ENCODE measurements at regions not wholly inside any gene's neighbourhood (a gene's known extent, or its start where the extent isn't known, plus 50 kb on each side); places are given as distances from the start of the nearest gene placed in this dataset.

DNA sequence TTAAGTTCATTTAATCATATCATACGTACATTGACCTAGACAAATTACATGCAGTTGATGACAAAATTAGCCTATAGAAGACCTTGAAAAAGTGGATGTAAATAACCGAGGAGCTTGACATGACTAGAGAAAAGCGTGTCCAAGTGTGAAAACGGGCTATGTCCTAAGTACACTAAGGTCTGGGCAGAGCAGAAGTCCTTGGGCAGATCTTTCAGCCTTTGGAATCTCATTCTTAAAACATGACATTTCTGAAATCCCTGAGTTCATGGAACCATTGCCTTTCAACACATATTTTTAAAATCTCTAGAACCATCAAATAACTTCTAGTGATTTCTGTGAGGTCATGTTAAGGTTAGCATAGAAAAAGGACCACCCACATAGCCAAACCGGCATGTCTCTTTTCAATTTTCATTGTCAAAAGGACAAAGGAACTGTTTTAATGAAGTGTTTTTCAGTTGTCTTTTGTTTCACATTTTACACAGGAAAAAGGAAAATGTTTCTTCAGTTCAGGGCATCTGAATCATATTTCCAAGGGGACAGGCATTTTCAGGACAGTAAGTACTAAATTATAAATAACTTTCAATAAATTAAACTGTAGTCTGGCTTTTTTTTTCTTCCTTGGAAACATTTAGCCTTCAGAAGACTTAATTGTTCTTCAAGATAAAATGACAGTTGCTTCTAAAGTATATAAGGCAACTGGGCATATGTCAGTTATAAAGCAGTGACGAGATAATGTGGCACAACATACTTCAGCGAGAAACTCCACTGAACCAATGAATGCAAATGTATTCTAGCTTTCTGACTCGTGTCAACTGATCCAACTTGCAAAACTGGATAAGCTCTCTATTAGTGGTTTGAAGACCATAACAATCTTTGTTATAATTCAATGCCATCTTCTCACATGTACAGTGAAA lies 416.8 kb downstream of the NFIB start:
- no peaks in the 10 kb centered on the region for H3K9me3 ChIP-seq (ENCODE audit: control insufficient read depth in 1 of 2, low read length in 2 of 2)
- peaks cover 0 to 8% of the 10 kb centered on the region in 2 donors for H3K4me1 ChIP-seq (ENCODE audit: control insufficient read depth in 1 of 2, insufficient read depth in 2 of 2, low read length in 2 of 2)
- H3K27ac ChIP-seq (ENCODE audit: low read length), result no peak overlapping the region
- no peak overlapping the region for H3K4me3 ChIP-seq (ENCODE audit: low read depth in 1 of 2, low read length in 2 of 2)
- H3K27me3 ChIP-seq (ENCODE audit: low read depth, low read length), result no peaks in the 10 kb centered on the region
- H3K36me3 ChIP-seq (ENCODE audit: control insufficient read depth in 1 of 2, insufficient read depth in 2 of 2, low read length in 2 of 2), result no peaks in the 10 kb centered on the region

DNA sequence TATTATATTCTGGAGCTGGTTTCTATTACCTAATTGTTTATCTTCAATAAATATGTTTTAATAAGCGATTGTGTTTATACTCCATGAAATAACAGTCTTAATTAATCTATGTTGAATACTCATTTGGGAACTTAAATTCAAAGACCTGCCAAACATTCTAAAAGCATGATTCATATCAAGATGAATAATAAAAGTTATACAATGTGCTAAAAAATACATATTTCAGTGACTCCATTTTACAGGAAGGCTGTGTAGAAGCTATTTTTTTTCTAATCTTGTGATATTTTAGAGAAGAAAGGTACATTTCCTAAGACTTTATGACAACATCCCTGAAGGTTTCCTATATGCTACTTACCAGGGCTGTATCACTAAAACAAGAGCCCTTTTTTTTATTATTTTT lies 417.9 kb downstream of the NFIB start:
- Histone ChIP-seq H3K4me1 (ENCODE audit: control insufficient read depth in 1 of 2, insufficient read depth in 2 of 2, low read length in 2 of 2) (peaks cover 0 to 8% of the 10 kb centered on the region in 2 donors), H3K27ac (ENCODE audit: low read length) (no peak overlapping the region), H3K4me3 (ENCODE audit: low read depth in 1 of 2, low read length in 2 of 2) (no peak overlapping the region), H3K27me3 (ENCODE audit: low read depth, low read length) (no peaks in the 10 kb centered on the region), H3K36me3 (ENCODE audit: control insufficient read depth in 1 of 2, insufficient read depth in 2 of 2, low read length in 2 of 2) (no peaks in the 10 kb centered on the region), H3K9me3 (ENCODE audit: control insufficient read depth in 1 of 2, low read length in 2 of 2) (no peaks in the 10 kb centered on the region)

DNA sequence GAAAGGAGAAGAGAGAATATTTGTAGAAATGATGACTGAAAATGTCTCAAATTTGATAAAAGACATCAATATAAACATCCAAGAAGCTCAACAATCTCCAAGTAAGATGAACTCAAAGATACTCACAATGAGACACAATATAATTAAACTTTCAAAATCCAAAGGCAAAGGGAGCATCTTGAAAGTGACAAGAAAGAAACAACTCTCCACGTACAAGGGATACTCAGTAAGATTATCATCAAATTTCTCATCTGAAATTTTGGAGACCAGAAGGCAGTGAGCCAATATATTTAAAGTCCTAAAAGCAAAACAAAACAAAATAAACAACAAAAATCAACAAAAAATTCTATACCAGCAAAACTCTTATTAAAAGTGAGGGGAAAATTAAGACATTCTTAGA lies 428.7 kb downstream of the NFIB start:
- H3K4me3 ChIP-seq (ENCODE audit: low read depth in 1 of 2, low read length in 2 of 2), result no peak overlapping the region
- no peaks in the 10 kb centered on the region for H3K4me1 ChIP-seq (ENCODE audit: control insufficient read depth in 1 of 2, insufficient read depth in 2 of 2, low read length in 2 of 2)
- H3K27ac ChIP-seq (ENCODE audit: low read length), result no peak overlapping the region
- H3K9me3 ChIP-seq (ENCODE audit: control insufficient read depth in 1 of 2, low read length in 2 of 2), result no peaks in the 10 kb centered on the region
- H3K36me3 ChIP-seq (ENCODE audit: control insufficient read depth in 1 of 2, insufficient read depth in 2 of 2, low read length in 2 of 2), result no peaks in the 10 kb centered on the region
- H3K27me3 ChIP-seq (ENCODE audit: low read depth, low read length), result no peaks in the 10 kb centered on the region

GRCh38 chr9:13879981-13880380 lies 434.0 kb downstream of the NFIB start:
- no peak overlapping the region for H3K27ac ChIP-seq (ENCODE audit: low read length)
- H3K4me1 ChIP-seq (ENCODE audit: control insufficient read depth in 1 of 2, insufficient read depth in 2 of 2, low read length in 2 of 2), result no peaks in the 10 kb centered on the region
- no peaks in the 10 kb centered on the region for H3K27me3 ChIP-seq (ENCODE audit: low read depth, low read length)
- H3K9me3 ChIP-seq (ENCODE audit: control insufficient read depth in 1 of 2, low read length in 2 of 2), result no peaks in the 10 kb centered on the region
- no peaks in the 10 kb centered on the region for H3K36me3 ChIP-seq (ENCODE audit: control insufficient read depth in 1 of 2, insufficient read depth in 2 of 2, low read length in 2 of 2)
- no peak overlapping the region for H3K4me3 ChIP-seq (ENCODE audit: low read depth in 1 of 2, low read length in 2 of 2)

GRCh38 chr9:13879011-13879410 lies 434.9 kb downstream of the NFIB start:
- H3K9me3 ChIP-seq (ENCODE audit: control insufficient read depth in 1 of 2, low read length in 2 of 2), result no peaks in the 10 kb centered on the region
- H3K27ac ChIP-seq (ENCODE audit: low read length), result no peak overlapping the region
- no peaks in the 10 kb centered on the region for H3K27me3 ChIP-seq (ENCODE audit: low read depth, low read length)
- no peaks in the 10 kb centered on the region for H3K4me1 ChIP-seq (ENCODE audit: control insufficient read depth in 1 of 2, insufficient read depth in 2 of 2, low read length in 2 of 2)
- H3K36me3 ChIP-seq (ENCODE audit: control insufficient read depth in 1 of 2, insufficient read depth in 2 of 2, low read length in 2 of 2), result no peaks in the 10 kb centered on the region
- H3K4me3 ChIP-seq (ENCODE audit: low read depth in 1 of 2, low read length in 2 of 2), result no peak overlapping the region

DNA sequence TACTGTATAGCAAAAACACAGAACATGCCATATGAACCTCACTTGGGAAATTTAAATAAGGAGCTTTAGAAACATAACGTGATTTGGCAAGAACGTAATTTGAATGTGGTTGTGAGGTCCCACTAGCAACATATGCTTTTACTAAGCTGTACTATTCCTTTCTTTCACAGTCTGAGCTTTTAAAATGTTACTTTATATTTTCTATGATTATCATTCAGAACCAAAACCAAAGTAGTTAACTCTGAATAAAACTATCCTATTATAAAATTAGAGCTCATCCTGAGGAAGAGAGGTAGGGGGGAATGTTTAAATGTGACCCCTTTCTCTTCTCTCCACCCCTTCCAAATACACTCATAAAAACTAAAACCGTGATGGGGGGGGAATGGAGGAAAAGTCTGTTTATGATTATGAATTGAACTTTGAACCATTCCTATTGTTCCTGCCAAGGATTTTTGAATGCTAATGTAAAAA lies 435.7 kb downstream of the NFIB start:
- Histone ChIP-seq H3K9me3 (ENCODE audit: control insufficient read depth in 1 of 2, low read length in 2 of 2) (no peaks in the 10 kb centered on the region), H3K36me3 (ENCODE audit: control insufficient read depth in 1 of 2, insufficient read depth in 2 of 2, low read length in 2 of 2) (no peaks in the 10 kb centered on the region), H3K27ac (ENCODE audit: low read length) (no peak overlapping the region), H3K4me3 (ENCODE audit: low read depth in 1 of 2, low read length in 2 of 2) (no peak overlapping the region), H3K27me3 (ENCODE audit: low read depth, low read length) (no peaks in the 10 kb centered on the region), H3K4me1 (ENCODE audit: control insufficient read depth in 1 of 2, insufficient read depth in 2 of 2, low read length in 2 of 2) (no peaks in the 10 kb centered on the region)

GRCh38 chr9:13876741-13877140 lies 437.2 kb downstream of the NFIB start:
- H3K4me3 ChIP-seq (ENCODE audit: low read depth in 1 of 2, low read length in 2 of 2), result no peak overlapping the region
- H3K27ac ChIP-seq (ENCODE audit: low read length), result no peak overlapping the region
- H3K27me3 ChIP-seq (ENCODE audit: low read depth, low read length), result no peaks in the 10 kb centered on the region
- H3K9me3 ChIP-seq (ENCODE audit: control insufficient read depth in 1 of 2, low read length in 2 of 2), result no peaks in the 10 kb centered on the region
- no peaks in the 10 kb centered on the region for H3K36me3 ChIP-seq (ENCODE audit: control insufficient read depth in 1 of 2, insufficient read depth in 2 of 2, low read length in 2 of 2)
- H3K4me1 ChIP-seq (ENCODE audit: control insufficient read depth in 1 of 2, insufficient read depth in 2 of 2, low read length in 2 of 2), result no peaks in the 10 kb centered on the region

DNA sequence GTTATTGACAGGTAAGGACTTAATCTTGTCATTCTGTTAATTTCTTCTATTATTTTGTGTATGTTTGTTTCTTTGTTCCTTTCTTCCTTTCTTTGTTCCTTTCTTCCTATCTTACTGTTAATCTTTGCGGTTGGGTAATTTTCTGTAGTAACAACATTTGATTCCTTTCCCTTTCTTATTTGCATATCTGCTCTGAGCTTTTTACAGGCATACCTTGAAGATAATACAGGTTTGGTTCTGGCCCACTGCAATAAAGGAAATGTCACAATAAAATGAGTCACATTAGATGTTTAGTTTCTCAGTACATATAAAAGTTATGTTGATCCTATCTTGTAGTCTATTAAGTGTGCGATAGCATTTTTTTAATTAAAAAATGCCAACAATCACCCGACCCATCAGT lies 440.7 kb downstream of the NFIB start:
- Histone ChIP-seq H3K27ac (ENCODE audit: low read length) (no peak overlapping the region), H3K9me3 (ENCODE audit: control insufficient read depth in 1 of 2, low read length in 2 of 2) (no peaks in the 10 kb centered on the region), H3K27me3 (ENCODE audit: low read depth, low read length) (no peaks in the 10 kb centered on the region), H3K4me3 (ENCODE audit: low read depth in 1 of 2, low read length in 2 of 2) (no peak overlapping the region), H3K36me3 (ENCODE audit: control insufficient read depth in 1 of 2, insufficient read depth in 2 of 2, low read length in 2 of 2) (no peaks in the 10 kb centered on the region), H3K4me1 (ENCODE audit: control insufficient read depth in 1 of 2, insufficient read depth in 2 of 2, low read length in 2 of 2) (no peaks in the 10 kb centered on the region)

DNA sequence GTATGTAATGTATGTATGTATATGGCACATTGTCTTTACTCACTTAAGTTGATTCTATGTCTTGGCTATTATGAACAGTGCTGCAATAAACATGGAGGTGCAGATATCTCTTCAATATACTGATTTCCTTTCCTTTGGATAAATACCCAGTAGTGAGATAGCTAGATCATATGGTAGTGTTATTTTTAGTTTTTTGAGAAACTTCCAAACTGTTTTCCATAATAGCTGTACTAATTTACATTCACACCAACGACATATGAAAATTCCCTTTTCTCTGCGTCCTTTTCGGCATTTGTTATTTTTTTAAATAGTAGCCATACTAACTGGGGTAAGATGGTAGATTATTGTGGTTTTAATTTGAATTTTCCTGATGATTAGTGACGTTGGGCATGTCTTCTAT lies 445.6 kb downstream of the NFIB start:
- Histone ChIP-seq H3K36me3 (ENCODE audit: control insufficient read depth in 1 of 2, insufficient read depth in 2 of 2, low read length in 2 of 2) (no peaks in the 10 kb centered on the region), H3K9me3 (ENCODE audit: control insufficient read depth in 1 of 2, low read length in 2 of 2) (no peaks in the 10 kb centered on the region), H3K4me3 (ENCODE audit: low read depth in 1 of 2, low read length in 2 of 2) (no peak overlapping the region), H3K27ac (ENCODE audit: low read length) (no peak overlapping the region), H3K4me1 (ENCODE audit: control insufficient read depth in 1 of 2, insufficient read depth in 2 of 2, low read length in 2 of 2) (peaks cover 0 to 6% of the 10 kb centered on the region in 2 donors), H3K27me3 (ENCODE audit: low read depth, low read length) (no peaks in the 10 kb centered on the region)

- Histone ChIP-seq H3K9me3 (ENCODE audit: control insufficient read depth in 1 of 2, low read length in 2 of 2) (no peaks in the 10 kb centered on the region), H3K4me3 (ENCODE audit: low read depth in 1 of 2, low read length in 2 of 2) (no peak overlapping the region), H3K27me3 (ENCODE audit: low read depth, low read length) (no peaks in the 10 kb centered on the region), H3K4me1 (ENCODE audit: control insufficient read depth in 1 of 2, insufficient read depth in 2 of 2, low read length in 2 of 2) (peaks cover 6 to 9% of the 10 kb centered on the region in 2 donors), H3K27ac (ENCODE audit: low read length) (no peak overlapping the region), H3K36me3 (ENCODE audit: control insufficient read depth in 1 of 2, insufficient read depth in 2 of 2, low read length in 2 of 2) (no peaks in the 10 kb centered on the region)
Observed at GRCh38 chr9:13865869-13866268, 448.1 kb downstream of the NFIB start.

- peak overlapping the region; percentile 39 for H3K27ac ChIP-seq (ENCODE audit: low read length)
- H3K4me3 ChIP-seq (ENCODE audit: low read depth in 1 of 2, low read length in 2 of 2), result no peak overlapping the region
Observed at GRCh38 chr9:13863112-13863511, 450.8 kb downstream of the NFIB start.

GRCh38 chr9:13862654-13863053 lies 451.3 kb downstream of the NFIB start:
- no peaks in the 10 kb centered on the region for H3K27me3 ChIP-seq (ENCODE audit: low read depth, low read length)
- no peaks in the 10 kb centered on the region for H3K36me3 ChIP-seq (ENCODE audit: control insufficient read depth in 1 of 2, insufficient read depth in 2 of 2, low read length in 2 of 2)
- no peaks in the 10 kb centered on the region for H3K9me3 ChIP-seq (ENCODE audit: control insufficient read depth in 1 of 2, low read length in 2 of 2)
- H3K4me3 ChIP-seq (ENCODE audit: low read depth in 1 of 2, low read length in 2 of 2), result no peak overlapping the region
- peaks cover 6 to 9% of the 10 kb centered on the region in 2 donors for H3K4me1 ChIP-seq (ENCODE audit: control insufficient read depth in 1 of 2, insufficient read depth in 2 of 2, low read length in 2 of 2)
- no peak overlapping the region for H3K27ac ChIP-seq (ENCODE audit: low read length)

More at GRCh38 chr9:13863112-13863511, 450.8 kb downstream of the NFIB start:
- Histone ChIP-seq H3K27me3 (ENCODE audit: low read depth, low read length) (no peaks in the 10 kb centered on the region), H3K9me3 (ENCODE audit: control insufficient read depth in 1 of 2, low read length in 2 of 2) (no peaks in the 10 kb centered on the region), H3K4me1 (ENCODE audit: control insufficient read depth in 1 of 2, insufficient read depth in 2 of 2, low read length in 2 of 2) (peaks cover 6 to 9% of the 10 kb centered on the region in 2 donors), H3K36me3 (ENCODE audit: control insufficient read depth in 1 of 2, insufficient read depth in 2 of 2, low read length in 2 of 2) (no peaks in the 10 kb centered on the region)

Data from muscle layer of duodenum (tissue), 2 donors.